GM18861 (cell line): ENCODE measurements at regions not wholly inside any gene's neighbourhood (a gene's known extent, or its start where the extent isn't known, plus 50 kb on each side); places are given as distances from the start of the nearest gene placed in this dataset.

ENCODE experiments used
- ATAC-seq: cut with Tn5 transposase; IDR thresholded peaks from one replicate; pipeline ENCODE4 v1.9.1; 2021; ENCODE audit not compliant: unreplicated experiment

DNA sequence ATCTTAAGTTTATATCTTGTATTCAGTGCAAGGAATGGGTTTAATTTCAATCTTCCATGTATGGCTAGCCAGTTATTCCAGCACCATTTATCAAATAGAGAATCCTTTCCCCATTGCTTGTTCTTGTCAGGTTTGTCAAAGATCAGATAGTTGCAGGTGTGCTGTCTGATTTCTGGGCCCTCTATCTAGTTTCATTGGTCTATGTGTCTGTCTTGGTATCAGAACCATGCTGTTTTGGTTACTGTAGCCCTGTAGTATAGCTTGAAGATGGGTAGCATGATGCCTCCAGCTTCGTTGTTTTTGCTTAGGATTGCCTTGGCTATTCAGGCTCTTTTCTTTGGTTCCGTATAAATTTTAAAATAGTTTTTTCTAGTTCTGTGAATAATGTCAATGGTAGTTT lies 200.0 kb downstream of the MANEA start:
- ATAC-seq: no peak

DNA sequence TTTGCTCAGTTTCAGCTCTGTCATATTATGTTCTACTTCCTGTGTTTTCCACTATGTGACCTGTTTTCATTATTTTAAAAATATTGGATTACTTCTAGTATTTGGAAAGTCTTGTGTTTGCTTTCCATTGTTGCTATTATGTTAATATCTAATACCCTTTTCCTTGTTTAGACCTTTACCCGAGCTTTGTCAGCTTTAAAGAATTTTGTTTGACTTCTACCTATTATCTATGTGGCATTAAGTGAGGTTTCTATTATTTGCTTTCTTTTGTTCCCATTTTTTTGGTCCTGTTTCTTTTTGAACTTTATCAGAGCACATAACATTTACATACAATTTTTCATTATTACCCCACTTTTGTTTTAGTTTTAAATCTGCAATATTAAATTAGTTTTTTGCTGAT lies 202.7 kb downstream of the MANEA start:
- no peak for ATAC-seq

DNA sequence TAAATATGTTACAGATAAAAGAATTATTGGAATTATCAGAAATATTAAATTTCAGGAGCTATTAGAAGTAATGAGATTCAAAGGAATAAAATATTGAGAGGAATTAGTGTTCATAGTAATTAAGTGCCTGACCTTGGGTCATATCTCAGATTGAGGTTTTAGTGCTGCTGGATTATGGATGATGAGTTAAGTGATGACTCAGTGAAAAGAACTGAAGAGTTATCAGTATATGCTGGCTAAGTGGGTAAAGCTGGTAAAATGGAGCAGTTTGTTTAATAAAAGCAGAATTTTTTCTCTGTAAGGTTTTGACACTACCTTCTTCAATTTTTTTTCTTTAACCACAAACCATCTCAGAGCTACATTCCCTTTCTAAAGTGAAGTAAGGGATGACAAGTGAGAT lies 206.7 kb downstream of the MANEA start:
- no peak for ATAC-seq

DNA sequence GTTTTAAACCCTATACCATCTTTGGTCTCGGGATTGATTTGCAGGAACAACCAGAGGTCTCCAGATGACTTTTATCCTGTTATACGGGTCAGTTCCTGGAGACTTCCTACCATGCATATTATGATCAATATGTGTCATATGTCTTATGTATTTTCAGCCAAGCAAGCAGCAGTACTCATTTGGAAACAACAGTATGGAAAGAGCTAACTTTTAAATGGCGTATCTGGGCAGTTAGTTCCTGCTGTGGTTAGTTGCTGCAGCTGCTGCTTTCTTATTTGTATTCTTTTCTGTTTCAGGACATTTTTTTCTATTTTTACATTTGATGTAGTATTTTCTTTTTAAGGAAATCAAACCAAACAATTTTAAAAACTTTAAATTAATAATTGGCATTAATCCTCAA lies 207.5 kb downstream of the MANEA start:
- ATAC-seq: peak; percentile 36

DNA sequence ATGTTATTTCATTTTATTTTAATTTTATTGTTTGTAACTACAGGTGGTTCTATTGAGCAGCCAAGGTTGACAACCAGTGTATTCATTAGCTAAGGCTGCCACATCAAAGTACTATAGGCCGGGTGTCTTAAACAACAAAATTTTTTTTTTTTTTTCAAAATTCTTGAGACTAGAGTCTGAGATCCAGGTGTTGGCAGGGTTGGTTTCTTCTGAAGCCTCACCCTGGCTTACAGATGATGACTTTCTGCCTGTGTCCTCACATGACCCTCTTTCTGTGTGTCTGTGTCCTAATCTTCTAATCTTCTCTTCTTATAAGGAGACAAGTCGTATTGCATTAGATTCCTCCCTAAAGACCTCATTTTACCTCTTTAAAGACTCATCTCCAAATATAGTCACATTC lies 208.4 kb downstream of the MANEA start:
- no peak for ATAC-seq

DNA sequence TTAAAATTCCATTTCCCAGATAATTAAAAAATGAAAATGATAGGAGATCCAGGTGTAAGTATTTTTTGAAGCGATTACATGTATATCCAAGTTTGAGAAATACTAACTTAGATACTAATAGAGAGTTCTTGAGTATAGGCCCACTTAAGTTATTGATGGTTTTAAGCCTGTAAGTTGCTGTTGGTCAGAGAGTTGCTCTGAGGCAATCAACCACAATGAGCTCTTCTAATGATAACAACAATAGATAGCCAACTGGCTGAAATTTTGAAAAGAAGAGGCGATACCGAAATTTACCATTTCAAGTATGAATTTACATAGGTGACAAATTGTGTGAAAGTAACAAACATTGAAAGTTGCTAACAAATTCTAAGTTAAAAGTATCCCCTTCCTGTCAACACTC lies 209.5 kb downstream of the MANEA start:
- no peak for ATAC-seq

DNA sequence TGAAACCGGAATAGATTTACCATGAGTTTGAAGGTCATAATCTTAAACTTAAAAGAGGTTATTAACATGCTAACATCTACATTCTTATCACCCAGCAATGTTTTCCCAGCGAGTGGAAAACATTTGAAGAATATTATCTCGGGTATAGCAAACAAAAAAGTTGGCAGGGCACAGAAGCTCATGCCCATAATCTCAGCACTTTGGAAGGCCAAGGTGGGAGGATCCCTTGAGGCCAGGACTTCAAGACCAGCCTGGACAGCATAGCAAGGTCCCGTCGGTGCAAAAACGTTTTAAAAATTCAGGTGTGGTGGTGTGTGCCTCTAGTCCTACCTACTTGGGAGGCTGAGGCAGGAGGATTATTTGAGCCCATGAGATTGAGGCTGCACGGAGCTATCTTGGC lies 213.5 kb downstream of the MANEA start:
- ATAC-seq: no peak

DNA sequence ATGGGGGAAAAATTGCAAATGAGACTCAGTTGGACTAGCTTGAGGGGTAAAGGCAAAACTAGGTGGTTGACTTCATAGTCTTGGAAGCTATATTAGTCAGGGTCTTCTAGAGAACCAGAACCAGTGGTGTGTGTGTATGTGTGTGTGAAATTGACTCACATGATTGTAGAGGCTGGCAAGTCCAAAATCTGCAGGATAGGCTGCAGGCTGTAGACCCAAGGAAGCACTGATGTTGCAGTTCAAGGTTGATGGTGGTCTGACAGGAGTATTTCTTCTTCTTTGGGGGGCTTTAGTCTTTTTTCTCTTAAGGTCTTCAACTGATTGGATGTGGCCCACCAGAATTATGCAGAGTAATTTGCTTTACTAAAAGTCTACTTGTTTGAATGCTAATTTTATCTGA lies 217.4 kb downstream of the MANEA start:
- ATAC-seq: no peak

DNA sequence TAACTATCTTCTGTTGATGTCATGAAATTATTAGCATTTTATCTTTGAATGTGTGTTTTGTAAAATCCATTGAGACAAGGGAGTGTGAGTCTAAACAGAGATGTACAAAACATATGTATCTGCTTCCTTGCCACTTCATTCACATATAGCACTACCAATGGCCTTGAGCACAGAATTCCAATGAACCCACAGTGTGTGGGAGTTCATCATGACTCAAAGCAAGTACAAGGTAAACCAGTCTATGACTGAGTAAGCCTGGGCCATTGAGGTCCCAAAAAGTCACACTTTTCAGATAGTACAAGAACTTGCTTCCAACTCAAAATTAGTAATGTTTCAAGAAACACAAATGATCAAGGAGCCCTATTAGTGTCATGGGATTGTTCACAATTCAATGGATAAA lies 218.6 kb downstream of the MANEA start:
- no peak for ATAC-seq

DNA sequence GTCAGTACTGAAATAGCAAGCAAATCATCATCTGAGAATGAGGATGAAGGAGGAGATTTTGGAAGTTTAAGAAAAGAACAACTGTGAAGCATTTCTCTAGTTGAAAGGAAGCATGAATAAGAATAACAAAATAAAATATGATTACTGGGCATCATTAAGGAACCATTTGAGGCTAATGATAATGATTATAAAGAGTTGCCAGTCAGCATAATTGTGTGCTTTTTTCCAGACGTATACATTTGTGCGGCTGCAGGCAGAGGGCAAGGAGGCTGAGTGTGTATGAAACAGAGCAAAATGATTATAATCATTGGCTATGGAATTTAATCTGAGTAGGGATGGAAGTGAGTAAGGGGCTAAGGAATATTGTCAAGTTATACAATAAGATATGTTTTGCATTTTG lies 218.7 kb upstream of the FUT9 start:
- ATAC-seq: no peak

DNA sequence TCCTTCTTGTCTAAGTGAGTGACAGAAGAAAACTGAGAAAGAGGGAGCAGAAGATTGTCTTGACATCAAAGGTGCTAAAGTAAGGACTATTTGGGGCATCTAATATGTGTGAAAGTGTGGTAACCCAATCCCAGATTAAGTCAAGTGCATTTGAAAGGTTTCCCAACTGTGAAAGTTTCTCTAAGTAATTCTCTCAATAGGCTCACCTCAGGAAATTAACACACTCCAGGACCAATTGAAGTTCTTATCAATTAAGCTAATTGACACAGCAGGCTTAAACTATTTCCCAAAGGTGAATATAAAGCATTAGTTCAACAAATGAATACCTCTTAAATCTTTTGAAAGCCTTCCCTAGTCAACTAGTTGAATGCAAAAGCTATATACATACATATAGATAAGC lies 212.8 kb upstream of the FUT9 start:
- no peak for ATAC-seq

DNA sequence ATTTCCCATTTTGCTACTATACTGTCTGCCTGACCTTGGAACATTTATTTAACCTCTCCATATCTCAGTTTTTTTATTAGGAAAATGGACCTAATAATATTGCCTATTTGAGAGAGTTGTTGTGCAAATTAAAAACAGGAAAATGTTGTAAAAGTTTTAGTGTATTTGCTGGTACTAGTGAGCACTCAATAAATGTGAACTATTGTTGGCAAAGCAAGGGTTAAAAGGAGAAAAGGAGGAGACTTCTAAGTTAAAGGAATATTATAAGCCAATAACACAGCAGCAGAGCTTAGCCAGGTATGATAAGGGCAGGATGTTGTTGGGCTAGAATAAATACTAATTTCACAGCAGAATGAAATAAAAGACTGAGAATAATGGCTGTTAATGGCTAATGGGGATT lies 211.9 kb upstream of the FUT9 start:
- no peak for ATAC-seq

DNA sequence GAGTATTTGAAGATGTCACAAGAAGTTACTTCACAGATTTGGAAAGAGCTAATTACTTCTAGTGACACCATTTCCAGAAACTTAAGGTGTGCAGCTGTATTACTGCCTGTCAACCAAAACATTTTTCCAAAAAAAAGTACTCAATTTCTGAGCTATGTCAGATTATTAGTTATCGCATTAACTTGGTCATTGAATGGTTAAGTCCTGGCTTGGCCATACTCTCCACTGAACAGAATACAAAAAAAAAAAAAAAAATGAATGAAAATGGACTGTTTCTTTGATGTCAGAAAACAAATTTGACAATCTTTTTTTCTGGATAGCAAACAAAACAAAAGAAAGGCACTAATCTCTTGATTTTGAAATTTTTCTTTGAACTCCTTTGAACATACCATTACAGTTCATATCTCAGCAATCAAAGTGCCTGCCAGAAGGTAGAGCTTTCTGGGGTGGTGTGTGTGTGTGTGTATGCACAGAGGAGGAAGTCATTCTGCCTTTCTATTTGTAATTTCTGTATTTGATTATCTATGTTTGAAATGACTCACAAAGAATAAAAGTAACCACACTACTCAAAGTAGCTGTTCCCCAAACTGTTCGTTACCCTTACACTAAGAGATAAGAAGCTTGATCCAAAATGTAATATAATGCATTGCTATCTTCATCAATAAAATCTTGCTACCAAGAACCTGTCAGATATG lies 210.8 kb upstream of the FUT9 start:
- no peak for ATAC-seq

DNA sequence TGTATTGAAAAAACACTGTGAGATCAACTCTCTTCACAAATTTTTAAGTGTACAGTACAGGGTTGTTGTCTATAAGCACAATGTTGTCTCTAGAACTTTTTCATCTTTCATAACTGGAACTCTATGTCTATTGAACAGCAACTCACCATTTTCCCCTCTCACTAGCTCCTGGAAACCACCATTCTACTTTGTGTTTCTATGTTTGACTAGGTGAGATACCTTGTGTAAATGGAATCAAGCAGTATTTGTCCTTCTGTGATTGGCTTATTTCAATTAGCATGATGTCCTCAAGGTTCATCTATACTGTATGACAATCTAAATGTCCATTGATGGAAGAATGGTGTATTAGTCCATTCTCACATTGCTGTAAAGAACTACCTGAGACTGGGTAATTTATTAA lies 210.1 kb upstream of the FUT9 start:
- no peak for ATAC-seq

DNA sequence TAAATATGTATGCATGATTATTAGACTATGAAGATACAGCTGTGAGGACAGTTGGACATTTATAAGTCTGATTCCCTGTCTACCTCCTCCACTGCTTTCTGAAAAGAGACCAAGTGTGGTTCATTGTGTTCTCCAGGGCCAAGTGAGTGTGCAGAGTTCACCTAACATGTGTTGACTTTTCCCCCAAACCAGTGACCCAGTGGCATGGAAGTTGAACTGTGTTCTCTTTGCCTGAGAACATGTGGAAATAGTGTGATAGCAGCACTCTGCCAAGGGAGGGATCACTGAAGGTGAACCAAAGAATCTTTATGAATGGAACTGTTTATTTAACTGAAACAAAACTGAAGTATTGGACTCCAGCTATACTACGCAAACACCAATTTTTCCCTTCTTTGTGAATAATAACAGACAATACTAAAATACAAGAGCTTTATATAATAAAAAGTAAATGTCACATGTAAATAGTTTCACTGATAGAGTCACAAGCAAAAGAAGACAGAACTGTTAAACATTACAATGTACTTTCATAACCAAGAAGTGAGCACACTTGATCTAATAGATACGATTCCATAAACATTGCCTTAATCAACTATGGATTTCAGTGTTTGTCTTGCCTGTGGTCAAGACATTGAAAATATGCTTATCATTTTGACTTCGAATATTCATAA lies 200.3 kb upstream of the FUT9 start:
- ATAC-seq: no peak

DNA sequence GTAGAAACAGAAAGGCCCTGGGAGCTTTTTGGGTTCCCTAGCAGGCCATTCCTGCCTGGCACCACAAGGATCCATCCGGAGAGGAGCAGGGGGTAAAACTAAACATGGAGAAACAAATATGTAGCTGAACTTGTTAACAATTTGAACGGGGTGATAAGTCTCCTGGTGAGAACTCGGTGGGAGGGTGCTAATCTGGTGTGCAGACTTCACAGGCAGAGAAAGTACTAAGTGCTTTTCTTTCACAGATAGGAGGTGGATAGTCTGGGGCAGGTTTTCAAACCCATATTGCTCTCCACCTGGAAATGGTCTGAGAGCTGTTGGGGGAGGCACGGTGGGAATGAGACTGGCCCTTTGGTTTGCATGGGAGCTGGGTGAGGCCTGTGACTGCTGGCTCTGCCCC lies 196.3 kb upstream of the FUT9 start:
- ATAC-seq: no peak

DNA sequence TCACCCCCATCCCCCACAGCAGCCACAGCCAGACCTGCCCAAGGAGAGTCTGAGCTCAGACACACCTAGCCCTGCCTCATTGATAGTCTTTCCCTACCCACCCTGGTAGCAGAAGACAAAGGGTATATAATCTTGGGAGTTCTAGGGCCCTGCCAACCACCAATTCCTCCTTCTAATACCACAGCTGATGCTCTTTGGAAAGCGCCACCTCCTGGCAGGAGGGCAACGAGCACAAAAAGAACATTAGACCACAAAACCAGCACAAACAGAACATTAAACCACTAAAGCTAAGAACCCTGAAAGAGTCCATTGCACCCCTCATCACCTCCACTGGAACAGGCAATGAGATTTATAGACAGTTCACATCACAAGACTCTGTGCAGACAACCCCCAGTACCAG lies 195.8 kb upstream of the FUT9 start:
- ATAC-seq: no peak

DNA sequence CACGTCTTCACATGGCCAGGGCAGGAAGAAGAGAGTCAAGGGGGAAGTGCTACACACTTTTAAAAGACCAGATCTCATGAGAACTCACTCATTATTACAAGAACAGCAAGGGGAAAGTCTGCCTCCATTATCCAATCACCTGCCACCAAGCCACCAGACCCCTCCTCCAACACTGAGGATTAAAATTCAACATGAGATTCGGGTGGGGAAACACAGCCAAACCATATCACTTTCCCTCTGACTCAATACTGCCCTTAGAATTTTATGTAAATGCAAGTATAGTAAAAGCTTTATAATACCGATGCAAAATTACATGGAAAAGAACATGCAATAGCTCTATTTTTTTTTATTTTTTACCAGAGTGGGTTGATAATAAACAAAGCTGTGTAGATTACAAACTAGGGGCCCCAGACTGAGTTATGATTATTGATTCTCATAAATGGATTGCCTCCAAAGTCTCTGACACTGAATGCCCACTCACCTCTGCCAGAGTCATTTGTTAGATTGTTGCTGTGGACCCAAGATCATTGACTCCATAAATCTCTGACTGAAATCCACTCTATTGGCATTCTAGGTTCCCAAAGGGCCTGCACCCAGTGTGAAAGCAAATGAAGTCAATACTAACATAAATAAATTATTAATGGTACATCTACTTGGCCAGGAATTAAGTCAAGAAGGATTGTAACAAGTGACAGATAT lies 184.8 kb upstream of the FUT9 start:
- no peak for ATAC-seq

DNA sequence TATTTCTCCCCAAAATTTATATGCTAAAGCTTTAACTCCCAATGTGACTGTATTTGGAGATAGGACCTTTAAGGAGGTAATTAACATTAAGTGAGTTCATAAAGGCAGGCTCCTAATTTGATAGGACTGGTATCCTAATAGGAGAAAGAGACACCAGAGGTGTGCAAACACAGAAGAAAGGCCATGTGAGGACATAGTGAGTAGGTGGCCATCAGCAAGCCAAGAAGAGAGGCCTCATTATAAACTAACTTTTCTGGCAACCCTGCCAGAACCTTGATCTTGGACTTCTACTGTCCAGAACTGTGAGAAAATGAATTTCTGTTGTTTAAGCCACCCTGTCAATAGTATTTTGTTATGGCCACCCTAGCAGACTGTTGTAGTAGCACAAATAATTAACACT lies 177.9 kb upstream of the FUT9 start:
- no peak for ATAC-seq

DNA sequence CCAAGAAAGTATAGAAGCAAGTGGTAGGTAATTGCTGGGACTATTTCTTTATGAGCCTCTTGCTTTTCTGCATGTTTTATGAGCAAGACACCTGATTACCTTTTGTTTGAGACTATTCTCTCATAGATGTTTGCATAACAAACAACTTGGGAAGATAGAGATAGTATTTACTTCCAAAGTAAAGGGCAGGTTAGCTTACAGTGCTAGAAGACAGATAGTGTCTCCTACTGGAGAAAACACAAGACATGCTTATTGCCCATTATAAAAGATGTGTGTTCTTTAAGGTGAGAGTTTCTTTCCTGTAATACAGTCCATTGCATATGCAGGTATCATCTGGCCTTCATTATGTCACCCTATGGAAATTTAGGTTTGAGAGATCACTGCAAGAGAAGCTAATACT lies 174.2 kb upstream of the FUT9 start:
- no peak for ATAC-seq

DNA sequence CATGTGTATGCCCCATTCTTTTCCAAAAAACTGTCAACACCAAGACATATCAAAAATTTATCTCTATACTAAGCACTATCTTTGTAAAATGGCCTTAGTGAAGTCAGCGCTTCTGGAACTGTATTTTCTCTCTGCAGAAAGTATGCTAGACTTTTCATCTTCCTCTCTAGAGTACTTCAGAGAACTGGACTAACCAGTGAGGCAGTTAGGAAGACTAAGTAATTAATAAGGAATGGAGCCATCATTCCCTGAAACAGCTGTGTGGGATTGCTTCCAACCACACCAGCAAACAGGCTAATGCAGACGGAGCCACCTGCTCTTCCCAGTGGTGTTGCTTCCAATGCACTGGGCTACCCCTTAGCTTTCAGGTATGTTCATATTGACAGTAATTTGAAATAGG lies 169.1 kb upstream of the FUT9 start:
- ATAC-seq: no peak

DNA sequence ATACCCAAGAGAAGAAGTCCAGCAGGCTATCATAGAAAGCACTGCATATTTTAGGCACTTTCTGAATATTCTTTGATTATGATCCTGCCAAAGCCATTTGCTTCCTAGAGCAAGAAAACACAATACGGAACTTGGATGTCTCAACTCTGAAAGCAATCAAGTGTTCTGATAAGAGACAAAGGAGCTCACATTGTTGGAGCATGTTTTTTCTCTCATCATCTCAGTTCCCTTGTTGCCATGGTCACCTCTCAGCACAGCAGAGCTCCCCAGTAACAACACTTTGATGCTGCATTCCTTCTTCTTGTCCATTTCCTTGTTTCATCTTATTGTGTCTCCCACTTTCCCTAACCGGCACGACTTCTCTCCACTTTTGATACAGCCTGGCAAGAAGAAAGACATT lies 168.7 kb upstream of the FUT9 start:
- no peak for ATAC-seq

DNA sequence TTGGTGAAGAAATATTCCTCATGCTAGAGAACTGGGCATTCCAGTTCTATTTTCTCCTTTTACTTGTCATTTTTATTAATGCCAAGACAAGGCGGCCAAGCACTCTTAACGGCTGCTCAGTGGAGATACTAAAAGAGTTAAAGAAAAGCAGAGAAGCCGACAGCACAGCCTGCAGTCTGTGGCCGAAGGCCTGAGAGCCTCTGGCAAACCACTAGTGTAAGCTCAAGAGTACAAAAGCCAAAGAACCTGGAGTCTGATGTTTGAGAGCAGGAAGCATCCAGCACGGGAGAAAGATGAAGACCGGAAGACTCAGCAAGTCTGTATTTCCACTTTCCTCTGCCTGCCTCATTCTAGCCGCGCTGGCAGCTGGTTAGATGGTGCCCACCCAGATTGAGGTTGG lies 167.1 kb upstream of the FUT9 start:
- ATAC-seq: no peak
